Osteoblast (primary cell): ENCODE measurements at regions not wholly inside any gene's neighbourhood (a gene's known extent, or its start where the extent isn't known, plus 50 kb on each side); places are given as distances from the start of the nearest gene placed in this dataset.

Source experiments
- DNase-seq: peaks from one replicate; pipeline ENCODE4 v3.0.0; 2011; ENCODE audit warnings: low spot score, mixed read lengths; ENCODE audit not compliant: insufficient read length; ENCODE audit errors: missing footprints
- H2AFZ ChIP-seq: 2 replicates; pipeline ENCODE4 v1.6.0; 2011; ENCODE audit warnings: mild to moderate bottlenecking, low read length
- H3K27ac ChIP-seq: 2 replicates; pipeline ENCODE4 v1.5.1; 2011; ENCODE audit warnings: mild to moderate bottlenecking, low read depth, low read length, moderate library complexity
- H3K27me3 ChIP-seq: 2 replicates; pipeline ENCODE4 v1.6.0; 2012; ENCODE audit warnings: mild to moderate bottlenecking, control low read depth, inconsistent platforms, low read length, moderate library complexity; ENCODE audit not compliant: insufficient read depth
- H3K36me3 ChIP-seq: 2 replicates; pipeline ENCODE4 v1.5.1; 2011; ENCODE audit warnings: mild to moderate bottlenecking, low read length, control low read depth, moderate library complexity; ENCODE audit not compliant: insufficient read depth
- H3K4me1 ChIP-seq: 2 replicates; pipeline ENCODE4 v1.5.1; 2011; ENCODE audit warnings: mild to moderate bottlenecking, low read length, control low read depth, moderate library complexity; ENCODE audit not compliant: insufficient read depth
- H3K4me2 ChIP-seq: 2 replicates; pipeline ENCODE4 v1.6.0; 2011; ENCODE audit warnings: mild to moderate bottlenecking, low read length; ENCODE audit not compliant: insufficient read depth
- H3K4me3 ChIP-seq: fragments of 200-600 bp; sonication (generic); 3 replicates; pipeline ENCODE4 v1.5.1; 2012; ENCODE audit warnings: mild to moderate bottlenecking, low read length, inconsistent platforms; ENCODE audit not compliant: insufficient read depth
- H3K79me2 ChIP-seq: 2 replicates; pipeline ENCODE4 v1.6.0; 2012; ENCODE audit warnings: mild to moderate bottlenecking, low read length, control low read depth, inconsistent platforms; ENCODE audit not compliant: insufficient read depth
- H3K9me3 ChIP-seq: 2 replicates; pipeline ENCODE4 v1.5.1; 2011; ENCODE audit warnings: low read depth, low read length, control low read depth
- H4K20me1 ChIP-seq: 2 replicates; pipeline ENCODE4 v1.6.0; 2012; ENCODE audit warnings: mild to moderate bottlenecking, low read length, control low read depth; ENCODE audit not compliant: insufficient read depth
- CTCF ChIP-seq: IDR thresholded peaks from 2 replicates; pipeline ENCODE4 v1.5.1; 2011; ENCODE audit warnings: mild to moderate bottlenecking, low read depth, low read length, moderate library complexity; ENCODE audit errors: extremely low read depth

GRCh38 chr13:100825557-100825956 is 151.0 kb upstream of the TMTC4 start:
- Histone ChIP-seq H3K27ac (no peak overlapping the region), H2AFZ (no peak overlapping the region), H4K20me1 (no peaks in the 10 kb centered on the region), H3K9me3 (no peaks in the 10 kb centered on the region), H3K4me1 (peaks cover 7% of the 10 kb centered on the region), H3K79me2 (no peaks in the 10 kb centered on the region), H3K27me3 (peaks cover 3% of the 10 kb centered on the region), H3K4me2 (no peak overlapping the region), H3K4me3 (no peak overlapping the region), H3K36me3 (no peaks in the 10 kb centered on the region)
- TF ChIP-seq CTCF = no peak
- no peak for DNase-seq

GRCh38 chr13:100824366-100824765 is 149.8 kb upstream of the TMTC4 start:
- H3K9me3 ChIP-seq = no peaks in the 10 kb centered on the region
- peaks cover 7% of the 10 kb centered on the region for H3K4me1 ChIP-seq
- H3K4me3 ChIP-seq = no peak overlapping the region
- peaks cover 3% of the 10 kb centered on the region for H3K27me3 ChIP-seq
- no peak overlapping the region for H2AFZ ChIP-seq
- no peaks in the 10 kb centered on the region for H4K20me1 ChIP-seq
- no peak for TF ChIP-seq CTCF
- no peaks in the 10 kb centered on the region for H3K79me2 ChIP-seq
- H3K27ac ChIP-seq = no peak overlapping the region
- H3K4me2 ChIP-seq = no peak overlapping the region
- no peaks in the 10 kb centered on the region for H3K36me3 ChIP-seq
- no peak for DNase-seq

GRCh38 chr13:100823448-100823847 is 148.9 kb upstream of the TMTC4 start:
- peaks cover 7% of the 10 kb centered on the region for H3K27me3 ChIP-seq
- no peak overlapping the region for H3K27ac ChIP-seq
- H4K20me1 ChIP-seq = no peaks in the 10 kb centered on the region
- no peak for DNase-seq
- H3K9me3 ChIP-seq = no peaks in the 10 kb centered on the region
- peaks cover 7% of the 10 kb centered on the region for H3K4me1 ChIP-seq
- no peak overlapping the region for H3K4me2 ChIP-seq
- H3K36me3 ChIP-seq = no peaks in the 10 kb centered on the region
- TF ChIP-seq CTCF = no peak
- no peak overlapping the region for H3K4me3 ChIP-seq
- no peaks in the 10 kb centered on the region for H3K79me2 ChIP-seq
- H2AFZ ChIP-seq = no peak overlapping the region

- H3K79me2 ChIP-seq = no peaks in the 10 kb centered on the region
These were observed 148.4 kb upstream of the TMTC4 start for GRCh38 chr13:100822871-100823443.

More at GRCh38 chr13:100822871-100823443, 148.4 kb upstream of the TMTC4 start:
- Histone ChIP-seq H2AFZ (no peak overlapping the region), H4K20me1 (no peaks in the 10 kb centered on the region), H3K27ac (no peak overlapping the region), H3K4me3 (no peak overlapping the region), H3K4me2 (no peak overlapping the region), H3K27me3 (peaks cover 8% of the 10 kb centered on the region), H3K4me1 (peaks cover 7% of the 10 kb centered on the region), H3K9me3 (no peaks in the 10 kb centered on the region), H3K36me3 (no peaks in the 10 kb centered on the region)
- DNase-seq = no peak
- TF ChIP-seq CTCF = no peak
